ENCODE measurements at regions not wholly inside any gene's neighbourhood (a gene's known extent, or its start where the extent isn't known, plus 50 kb on each side); places are given as distances from the start of the nearest gene placed in this dataset.

- peak; percentile 90 for DNase-seq
Observed at GRCh38 chr10:4131407-4132215, 346.6 kb upstream of the KLF6 start.

GRCh38 chr10:4130685-4131084, 345.7 kb upstream of the KLF6 start:
- DNase-seq = peak; percentile 40

- DNase-seq = no peak
Observed at GRCh38 chr10:4129866-4130477, 345.0 kb upstream of the KLF6 start.

GRCh38 chr10:4127518-4128315, 342.7 kb upstream of the KLF6 start:
- DNase-seq = peak; percentile 57

GRCh38 chr10:4125776-4126175, 340.8 kb upstream of the KLF6 start:
- no peak for DNase-seq

DNA sequence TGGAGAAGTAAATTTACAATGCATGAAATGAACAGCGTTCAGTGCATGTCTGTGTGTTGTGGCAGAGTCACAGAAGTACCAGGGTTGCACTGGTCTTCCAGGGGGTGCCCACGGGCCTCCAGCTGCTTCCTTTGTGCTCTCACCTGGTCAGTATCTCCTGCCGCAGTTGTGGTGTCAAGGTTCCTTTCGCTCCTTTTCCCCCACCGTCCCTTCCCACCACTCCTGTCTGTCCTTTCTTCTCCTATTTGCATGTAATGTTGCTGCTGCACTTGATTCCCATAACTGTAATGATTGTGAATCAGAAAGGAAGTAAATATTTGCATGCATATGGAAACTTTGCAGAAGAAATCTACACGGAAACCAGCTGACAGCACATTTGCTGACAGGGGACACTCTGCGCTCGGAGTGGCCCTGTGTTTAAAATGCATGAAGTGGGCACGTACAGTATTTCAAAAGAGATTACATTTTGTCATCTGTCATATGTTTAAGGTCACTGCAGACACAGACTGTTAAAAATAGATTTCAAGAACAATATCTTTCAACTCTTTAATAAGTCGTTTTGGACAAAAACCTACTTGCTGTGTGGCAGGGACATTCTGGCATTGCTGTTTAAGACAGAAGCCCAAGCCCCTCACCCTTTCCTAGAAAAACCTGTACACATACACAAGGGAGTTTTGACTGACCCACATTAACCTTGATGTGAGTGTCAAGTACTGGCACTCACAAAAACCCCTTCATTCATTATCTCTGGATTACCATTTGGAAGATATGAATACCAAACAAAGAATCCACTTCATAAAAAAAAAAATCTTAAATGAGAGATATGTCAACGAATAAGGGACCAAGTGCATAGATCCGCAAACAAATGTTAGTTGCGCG, 336.7 kb upstream of the KLF6 start:
- DNase-seq = peak; percentile 29

DNA sequence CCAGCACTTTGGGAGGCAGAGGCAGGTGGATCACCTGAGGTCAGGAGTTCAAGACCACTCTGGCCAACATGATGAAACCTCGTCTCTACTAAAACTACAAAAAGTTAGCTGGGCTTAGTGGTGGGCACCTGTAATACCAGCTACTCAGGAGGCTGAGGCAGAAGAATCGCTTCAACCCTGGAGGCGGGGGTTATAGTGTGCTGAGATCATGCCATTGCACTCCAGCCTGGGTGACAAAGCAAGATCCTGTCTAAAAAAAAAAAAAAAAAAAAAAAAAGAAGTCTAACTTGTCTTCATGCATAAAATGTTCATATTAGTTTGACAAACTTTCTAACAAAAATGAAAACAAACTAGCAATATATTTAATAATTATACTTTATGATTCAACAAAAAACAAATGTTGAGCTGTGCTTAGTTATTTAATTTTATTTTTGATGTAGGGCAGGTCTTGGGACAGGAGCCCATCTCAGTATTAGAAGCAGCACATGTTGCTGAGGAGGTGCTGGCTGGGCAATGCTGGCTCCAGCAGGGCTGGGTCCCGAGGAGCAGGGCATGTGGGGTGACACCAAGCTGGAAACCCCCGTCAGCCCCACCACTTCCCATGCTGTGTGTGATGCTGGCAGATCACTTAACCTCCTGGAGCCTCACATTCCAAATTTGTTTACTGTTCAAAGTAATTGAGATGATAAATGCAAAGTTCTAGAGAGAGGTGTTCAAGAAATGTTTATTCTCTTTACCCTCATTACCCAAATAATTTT, 335.3 kb upstream of the KLF6 start:
- DNase-seq = peak; percentile 45

- no peak for DNase-seq
Observed at GRCh38 chr10:4119107-4119506, 334.1 kb upstream of the KLF6 start.

GRCh38 chr10:4117604-4118003, 332.6 kb upstream of the KLF6 start:
- DNase-seq = no peak

- no peak for DNase-seq
Observed at GRCh38 chr10:4111643-4112042, 326.6 kb upstream of the KLF6 start.

GRCh38 chr10:4109469-4109868, 324.5 kb upstream of the KLF6 start:
- no peak for DNase-seq

- DNase-seq = no peak
Observed at GRCh38 chr10:4108693-4109092, 323.7 kb upstream of the KLF6 start.

- no peak for DNase-seq
Observed at GRCh38 chr10:4107285-4107851, 322.4 kb upstream of the KLF6 start.

GRCh38 chr10:4103603-4104002, 318.6 kb upstream of the KLF6 start:
- DNase-seq = no peak

DNA sequence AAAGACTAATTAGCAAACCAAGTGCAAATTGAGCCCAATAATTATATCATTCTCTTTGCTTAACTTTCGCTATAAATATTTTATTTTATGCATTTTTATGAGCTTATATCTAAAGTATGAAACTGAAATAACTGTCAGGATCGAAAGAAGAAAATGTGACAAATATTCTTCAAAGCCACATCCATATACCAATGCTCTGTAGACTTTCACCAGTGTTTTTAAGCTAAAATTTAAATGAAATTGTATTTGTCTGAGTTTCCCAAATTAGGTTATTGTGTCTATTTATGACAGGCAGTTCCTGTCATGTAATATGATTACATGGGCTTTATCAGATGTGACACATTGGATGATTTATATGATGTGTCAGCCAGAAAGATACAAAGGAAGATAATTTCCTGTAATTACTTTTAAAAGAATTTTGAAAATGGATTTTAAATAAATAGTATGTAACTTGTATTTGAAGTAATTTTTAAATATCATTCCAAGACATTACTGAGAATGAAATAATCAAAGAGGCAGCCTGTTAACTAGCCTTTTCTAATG, 317.9 kb upstream of the KLF6 start:
- no peak for DNase-seq

DNA sequence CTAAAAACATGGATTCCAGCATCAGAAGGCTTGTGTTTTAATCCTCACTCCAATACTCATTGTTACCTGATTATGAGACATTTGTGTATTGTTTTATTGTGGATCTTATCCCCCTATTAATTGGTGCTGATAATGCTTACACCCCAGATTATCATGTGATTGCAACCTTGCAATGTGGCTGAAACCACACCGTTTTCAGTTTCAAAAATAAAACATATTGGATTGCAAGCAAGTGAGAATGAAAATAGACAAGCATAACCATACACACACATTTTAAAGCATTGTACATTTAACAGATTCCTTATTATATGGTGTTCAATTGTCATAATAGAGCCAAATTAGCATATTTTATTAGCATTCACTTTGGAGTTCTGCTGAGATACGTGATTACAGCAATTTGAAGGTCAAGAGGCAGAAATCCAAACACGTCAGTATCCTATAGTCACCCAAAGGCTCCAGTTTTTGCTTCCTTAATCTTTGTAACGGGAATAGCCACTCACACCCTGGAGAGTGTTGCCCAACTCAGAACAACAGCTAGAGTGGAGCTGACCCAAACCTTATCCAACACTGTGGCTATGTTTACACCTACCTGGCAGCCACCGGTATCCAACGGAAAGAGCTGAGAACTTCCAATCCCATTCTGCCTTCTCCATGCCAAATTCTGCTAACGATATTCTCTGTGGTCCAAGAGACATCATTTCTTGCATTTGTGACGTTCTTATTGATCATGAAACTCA, 317.1 kb upstream of the KLF6 start:
- no peak for DNase-seq

- DNase-seq = no peak
Observed at GRCh38 chr10:4100380-4100779, 315.4 kb upstream of the KLF6 start.

DNA sequence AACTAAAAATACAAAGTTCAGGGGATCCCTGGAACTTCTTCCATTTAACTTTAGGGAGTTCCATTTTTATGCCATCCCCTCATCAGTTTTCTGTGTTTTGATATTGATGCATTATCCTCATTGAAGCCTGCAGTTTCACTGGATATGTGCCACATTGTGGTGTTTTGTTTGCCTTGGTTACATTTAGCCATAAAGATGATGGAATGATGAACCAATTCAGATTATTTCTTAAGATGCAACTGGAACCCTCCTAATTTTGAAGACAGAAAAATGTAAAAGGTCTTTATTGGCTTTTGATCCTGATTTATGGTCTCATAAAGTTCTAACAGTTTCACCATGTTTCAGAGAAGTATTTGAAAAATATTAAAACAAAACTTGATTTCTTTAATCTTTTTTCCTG, 314.2 kb upstream of the KLF6 start:
- DNase-seq = no peak

DNA sequence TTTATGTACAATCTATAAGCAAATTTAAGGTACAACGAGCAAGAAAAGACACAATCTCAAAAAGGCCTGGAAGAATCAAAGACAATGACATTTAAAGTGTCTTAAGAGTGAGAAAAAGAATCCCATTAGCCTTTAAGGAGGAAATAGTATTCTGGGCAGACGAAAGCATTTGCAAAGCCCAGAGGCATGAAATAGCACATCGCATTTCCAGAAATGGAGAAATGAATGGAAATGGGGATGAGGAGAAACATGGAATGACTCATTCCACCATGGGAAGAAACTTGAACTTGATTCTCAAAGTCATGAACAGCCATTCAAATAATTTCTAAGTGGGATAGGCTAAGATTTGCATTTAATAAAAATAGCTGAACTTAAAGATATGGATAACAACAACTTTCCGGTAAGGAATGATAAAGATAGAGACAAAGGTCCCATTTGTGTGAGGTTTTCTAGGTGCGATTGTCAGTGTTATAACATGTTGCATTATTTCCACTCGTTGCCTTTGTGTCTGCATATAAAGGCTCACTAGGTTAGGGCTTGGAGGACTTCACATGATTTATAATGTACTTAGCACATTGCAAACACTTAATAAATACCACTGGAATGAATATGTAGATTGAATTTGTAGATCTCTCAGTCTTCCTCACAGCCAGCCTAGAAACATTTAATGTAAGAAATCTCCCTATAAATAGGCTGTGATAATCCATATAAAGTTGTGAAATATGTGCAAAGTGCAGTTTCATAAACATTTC, 310.3 kb upstream of the KLF6 start:
- DNase-seq = no peak

DNA sequence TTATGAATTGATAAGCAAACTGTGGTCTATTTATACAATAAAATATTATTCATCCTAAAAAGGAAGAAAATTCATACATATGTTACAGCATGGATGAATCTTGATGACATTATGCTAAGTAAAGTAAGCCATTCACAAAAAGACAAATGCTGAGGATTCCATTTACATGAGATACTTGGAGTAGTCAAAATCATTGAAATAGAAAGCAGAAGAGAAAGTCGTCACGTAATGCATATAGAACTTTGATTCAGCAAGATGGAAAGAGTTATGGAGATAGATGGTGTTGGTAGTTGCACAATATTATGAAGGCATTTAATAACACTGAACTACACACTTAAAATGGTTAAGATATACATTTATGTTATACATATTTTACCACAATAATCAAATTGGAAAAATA, 309.7 kb upstream of the KLF6 start:
- no peak for DNase-seq

Measured in CD4-positive, alpha-beta T cell treated with Interleukin-4 for 4 hours (primary cell).